ENCODE measurements at regions not wholly inside any gene's neighbourhood (a gene's known extent, or its start where the extent isn't known, plus 50 kb on each side); places are given as distances from the start of the nearest gene placed in this dataset.

GRCh38 chr4:20046179-20046578, 205.5 kb upstream of the SLIT2 start:
- TF ChIP-seq CTCF (IDR thresholded peaks at IDR 0.05; ENCODE audit: low read depth, low read length, poor library complexity, severe bottlenecking): no peak
- TF ChIP-seq EZH2phosphoT487 (IDR thresholded peaks at IDR 0.05; ENCODE audit: borderline replicate concordance, low read length): no peak

All from DOHH2 (cell line).